Hematopoietic multipotent progenitor cell treated with erythropoietin and hydrocortisone succinate and interleukin-3 and kit ligand, for 8 days (in vitro differentiated cells): ENCODE measurements at regions not wholly inside any gene's neighbourhood (a gene's known extent, or its start where the extent isn't known, plus 50 kb on each side); places are given as distances from the start of the nearest gene placed in this dataset.
"Not testable (repeated sequence)": the region's sequence is repeated elsewhere in the genome, so short reads cannot be mapped to it uniquely, and the experiment has no call there.

Experiments used
- DNase-seq: peaks from one replicate; pipeline ENCODE4 v3.0.0-alpha.2; 2015

DNA sequence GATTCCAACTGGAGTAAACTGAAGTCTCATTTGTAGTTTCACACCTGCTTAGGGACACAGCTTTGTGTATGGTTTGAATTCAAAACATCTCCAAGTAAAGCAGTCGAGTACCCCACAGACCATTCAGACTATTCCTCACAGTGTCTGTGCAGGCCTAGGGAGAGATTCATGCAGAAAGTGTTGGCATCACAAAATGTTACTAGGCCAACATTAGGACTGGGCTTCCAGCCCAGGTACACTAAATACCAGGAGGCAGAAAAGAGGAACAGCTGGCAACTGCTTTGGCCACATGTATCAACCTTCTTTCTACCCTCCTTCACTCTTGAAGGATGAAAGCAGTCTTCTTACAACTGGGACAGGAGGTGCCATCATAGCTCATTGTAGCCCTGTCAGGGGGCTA, 270.4 kb upstream of the TMEFF2 start:
- no peak for DNase-seq

DNA sequence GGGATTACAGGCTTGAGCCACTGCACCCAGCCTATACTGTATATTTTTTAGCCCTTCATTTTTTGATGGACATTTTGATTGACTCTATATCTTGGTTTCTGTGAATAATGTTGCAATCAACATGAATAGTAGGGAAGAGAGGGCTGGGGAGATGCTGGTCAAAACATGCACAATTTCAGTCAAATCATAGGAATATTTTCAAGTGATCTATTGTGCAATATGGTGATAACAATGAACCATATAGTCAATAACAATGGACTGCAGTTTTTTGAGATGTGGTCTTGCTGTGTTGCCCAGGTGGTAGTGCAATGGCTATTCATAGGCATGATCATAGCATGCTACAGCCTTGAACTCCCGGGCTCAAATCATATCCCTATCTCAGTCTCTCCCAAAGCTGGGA, 264.7 kb upstream of the TMEFF2 start:
- DNase-seq: no peak

DNA sequence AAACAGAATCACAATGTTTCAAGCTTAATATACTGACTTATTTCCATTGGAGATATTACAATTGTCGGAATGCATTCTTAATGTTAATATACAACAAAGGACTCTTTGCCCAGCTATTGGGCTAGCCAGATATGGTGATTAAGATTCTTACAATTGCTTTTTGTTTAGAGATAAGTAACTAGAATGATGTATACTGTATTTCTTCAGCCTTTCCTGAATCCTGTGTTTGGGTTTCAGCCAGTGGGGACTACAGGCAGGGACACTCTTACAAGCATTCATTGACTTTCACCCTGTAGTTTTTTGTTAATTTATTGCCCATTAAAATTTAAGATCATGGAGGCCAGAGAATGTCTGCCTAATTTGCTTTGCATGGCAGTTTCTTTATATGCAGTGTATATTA, 254.1 kb upstream of the TMEFF2 start:
- DNase-seq: no peak

DNA sequence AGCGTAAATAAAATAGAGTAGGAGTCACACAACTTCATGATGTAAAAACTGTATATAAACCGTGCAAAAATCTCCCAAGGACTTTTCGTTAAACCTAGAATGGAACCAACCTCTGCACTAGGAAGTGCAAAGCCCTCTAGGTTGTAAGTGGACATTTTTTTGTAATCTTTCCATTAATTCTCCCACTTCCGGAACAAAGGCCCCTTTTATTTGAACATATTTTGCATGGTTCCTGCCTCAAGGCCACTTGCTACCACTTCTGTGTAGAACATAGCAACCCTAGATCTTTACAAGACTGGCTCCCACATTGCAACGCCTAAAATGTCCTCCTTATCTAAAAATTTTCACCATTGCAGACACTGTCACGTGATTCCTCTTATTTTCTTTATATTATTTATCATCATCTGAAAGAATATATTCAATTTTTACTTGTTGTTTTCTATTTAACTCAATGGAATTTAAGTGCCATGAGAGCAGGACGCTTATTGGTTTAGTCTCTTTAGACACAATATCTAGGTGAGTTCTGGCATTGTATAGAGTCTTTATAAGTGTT, 249.6 kb upstream of the TMEFF2 start:
- no peak for DNase-seq

DNA sequence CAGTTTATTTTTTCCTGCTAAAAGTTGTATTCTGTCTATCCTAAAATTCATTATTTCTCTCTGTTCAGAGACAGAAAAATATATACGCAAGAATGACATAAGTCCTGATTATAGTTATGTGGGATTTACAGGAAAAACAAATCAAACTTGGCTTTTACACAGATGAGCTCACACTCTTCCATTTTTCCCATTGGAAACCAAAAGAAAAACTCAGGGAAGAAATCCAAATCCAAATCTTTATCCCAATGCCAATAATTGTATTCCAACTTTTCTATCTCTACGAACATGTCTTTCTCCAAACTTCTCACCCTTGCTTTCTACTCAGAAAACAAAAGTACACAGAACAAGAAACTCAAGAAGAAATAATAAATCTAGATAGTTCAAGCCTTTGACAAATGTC, 249.1 kb upstream of the TMEFF2 start:
- no peak for DNase-seq

DNA sequence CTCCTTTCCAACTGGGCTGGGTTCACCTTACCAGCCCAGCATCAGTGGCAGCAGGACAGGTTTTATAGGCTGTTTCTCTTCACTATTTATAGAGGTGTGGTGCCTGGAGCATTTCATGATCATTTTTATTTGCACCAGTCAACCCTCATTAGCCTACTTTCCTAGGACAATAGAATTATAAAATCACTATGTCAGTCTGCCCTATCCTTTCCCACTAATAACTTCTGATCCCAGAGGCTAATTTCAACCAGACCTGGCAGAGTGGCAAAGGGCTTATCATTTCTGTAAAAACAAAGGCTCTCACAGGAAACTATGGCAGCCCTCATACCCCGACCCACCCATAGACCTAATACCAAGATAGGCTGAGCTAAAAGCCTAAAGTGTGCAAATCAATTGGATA, 243.5 kb upstream of the TMEFF2 start:
- DNase-seq: no peak

DNA sequence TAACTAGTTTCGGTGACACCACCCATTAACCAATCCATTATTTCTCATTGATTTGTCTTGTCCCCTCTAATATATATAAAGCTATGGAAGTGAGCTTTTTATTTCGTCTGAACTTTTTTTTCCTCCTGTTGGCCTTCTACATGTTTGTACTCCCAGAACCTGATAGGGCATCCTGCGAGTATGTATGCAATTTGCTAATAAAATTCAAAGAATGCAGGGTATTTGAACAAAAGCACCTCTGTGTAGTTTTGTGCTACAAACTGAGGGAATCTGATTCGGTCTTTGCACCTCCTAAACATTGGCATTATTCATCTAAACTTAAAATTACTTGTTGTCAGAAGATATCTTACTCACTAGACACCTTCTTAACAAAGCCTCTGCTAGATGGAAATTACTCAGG, 242.9 kb upstream of the TMEFF2 start:
- DNase-seq: no peak

DNA sequence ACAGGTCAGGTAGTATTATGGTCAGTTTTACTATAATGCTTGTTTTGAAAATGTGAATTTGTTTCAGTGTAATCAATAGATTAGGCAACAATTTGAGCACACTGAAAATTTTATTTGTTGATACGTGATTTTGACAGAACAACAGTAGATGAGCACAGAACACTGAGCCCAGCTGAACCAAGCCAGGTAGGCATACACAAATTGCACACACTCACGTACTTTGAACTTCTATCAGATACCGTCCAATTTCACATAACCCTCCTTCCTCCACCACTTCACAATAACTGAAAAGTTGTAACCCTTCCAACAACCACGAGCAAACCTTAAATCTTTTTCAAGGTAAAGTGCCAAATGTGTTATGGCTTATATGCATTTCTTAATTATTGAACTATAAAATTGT, 229.5 kb upstream of the TMEFF2 start:
- no peak for DNase-seq

DNA sequence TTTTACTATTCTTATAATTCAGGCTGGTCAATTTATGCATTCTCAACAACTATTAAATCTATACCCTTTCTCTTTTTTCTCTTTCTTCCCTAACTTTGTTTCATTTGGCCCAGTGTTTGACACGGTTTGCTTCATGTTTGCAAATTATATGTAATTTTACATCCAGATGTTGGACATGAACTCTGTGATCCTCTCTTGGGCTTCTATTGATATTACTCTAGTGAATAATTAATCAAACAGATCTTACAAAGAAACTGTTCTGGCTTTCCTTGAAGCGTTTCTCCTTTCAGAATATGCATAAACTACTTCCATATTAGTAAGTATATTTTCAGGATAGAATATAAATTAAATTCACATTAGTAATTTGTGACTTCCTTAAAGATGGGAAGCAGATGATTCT, 225.1 kb upstream of the TMEFF2 start:
- DNase-seq: no peak

DNA sequence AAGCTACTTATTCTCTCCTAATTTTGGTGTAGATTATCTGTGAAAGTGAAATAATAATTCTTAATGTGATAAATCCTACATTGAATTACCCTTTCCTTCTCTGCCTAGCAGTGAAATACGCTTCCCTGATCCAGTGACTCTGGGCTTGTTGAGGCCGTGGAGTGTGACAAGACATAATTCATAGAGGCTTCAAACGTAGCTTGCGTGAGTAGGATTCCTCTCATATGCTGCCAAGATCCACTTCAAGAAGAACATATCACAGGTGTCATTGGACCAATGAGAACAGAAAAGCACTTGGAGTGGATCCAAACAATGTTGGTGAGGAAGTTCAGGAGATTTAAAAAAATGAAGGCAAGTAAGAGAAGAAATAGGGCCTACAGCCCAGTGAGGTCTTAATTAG, 221.3 kb upstream of the TMEFF2 start:
- DNase-seq: no peak

DNA sequence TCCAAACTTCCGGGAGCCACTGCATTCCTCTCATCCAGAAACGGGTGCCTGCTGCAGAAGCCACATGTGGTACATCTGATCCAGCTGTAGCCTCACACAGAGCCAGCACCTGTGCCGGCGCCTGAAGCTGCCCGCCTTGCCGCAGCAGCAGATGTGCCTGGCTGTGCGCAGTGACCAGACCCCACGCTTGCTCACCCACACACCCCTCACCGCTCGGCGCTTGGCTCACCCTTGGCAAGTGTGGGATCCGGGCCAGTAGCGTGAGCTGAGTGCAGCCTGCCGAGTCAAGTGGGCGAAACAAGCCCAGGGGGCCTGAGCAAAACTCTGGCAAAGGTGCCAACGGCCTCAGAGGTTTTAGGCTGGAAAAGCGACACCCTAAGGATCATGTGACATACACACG, 220.1 kb upstream of the TMEFF2 start:
- no peak for DNase-seq

DNA sequence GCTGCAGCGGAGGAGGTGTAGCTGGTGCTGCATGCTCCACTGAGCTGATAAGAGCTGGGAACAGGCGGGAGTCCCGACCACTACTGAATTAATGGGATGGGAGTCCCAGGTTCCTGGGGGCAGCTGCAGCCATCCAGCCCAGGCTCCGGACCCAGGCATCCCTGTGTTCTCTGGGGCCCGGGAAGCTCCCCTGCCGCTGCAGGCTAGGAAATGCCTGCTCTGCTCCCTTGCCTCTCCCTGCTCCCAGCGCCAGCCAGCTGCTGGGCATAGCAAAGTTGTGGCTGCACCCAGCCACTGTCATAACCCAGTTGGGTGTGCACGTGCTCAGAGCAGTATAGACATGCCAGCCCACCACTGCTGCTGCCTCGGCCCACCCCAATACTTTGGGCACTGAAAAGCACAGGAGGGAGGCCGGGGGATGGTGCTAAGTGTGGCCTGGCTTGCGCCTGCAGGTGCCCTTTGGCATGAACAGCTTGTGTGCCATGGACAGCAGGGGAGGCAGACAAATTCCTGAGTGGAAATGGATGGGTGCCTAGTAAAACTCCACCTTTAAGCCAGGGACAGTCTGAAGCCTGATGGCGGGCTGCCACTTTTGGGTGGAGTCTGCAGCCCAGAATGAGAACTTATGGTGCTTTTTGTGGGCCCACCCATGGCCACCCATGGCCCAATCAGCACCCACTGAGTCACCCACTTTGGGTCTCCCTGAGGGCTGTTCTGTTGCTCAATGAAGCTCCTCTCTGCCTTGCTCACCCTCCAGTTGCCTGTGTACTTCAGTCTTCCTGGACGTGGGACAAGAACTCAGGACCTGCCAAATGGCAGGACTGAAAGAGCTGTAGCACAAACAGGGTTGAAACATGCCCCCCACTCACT, 219.3 kb upstream of the TMEFF2 start:
- no peak for DNase-seq

DNA sequence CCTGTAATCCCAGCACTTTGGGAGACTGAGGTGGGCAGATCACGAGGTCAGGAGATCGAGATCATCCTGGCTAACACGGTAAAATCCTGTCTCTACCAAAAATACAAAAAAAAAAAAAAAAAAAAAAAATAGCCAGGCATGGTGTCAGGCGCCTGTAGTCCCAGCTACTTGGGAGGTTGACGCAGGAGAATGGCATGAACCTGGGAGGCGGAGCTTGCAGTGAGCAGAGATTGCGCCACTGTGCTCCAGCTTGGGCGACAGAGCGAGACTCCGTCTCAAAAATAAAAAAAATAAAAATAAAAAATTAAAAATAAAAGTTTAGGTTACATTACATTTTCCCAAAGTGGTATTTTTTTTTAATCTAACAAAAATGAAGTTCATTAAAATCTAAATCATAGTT, 218.1 kb upstream of the TMEFF2 start:
- not testable (repeated sequence) for DNase-seq

DNA sequence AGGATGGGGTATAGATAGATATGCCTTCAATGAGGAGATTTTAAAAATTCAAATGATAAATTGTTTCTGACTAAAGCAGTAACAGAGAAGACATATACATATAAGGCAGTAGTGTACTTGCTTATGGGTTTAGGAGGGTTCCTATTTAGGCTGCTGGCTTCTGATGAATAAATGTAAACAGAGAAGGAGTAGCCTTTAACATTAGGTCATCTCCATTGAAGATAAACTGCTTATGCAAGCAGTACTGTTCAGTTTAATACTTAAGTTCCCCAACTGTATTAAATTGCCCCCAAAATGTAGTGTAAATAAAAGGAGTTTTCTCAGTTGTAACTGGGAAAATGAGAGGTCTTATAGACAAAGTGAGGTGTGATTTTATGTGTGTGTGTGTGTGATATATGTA, 217.7 kb upstream of the TMEFF2 start:
- no peak for DNase-seq

DNA sequence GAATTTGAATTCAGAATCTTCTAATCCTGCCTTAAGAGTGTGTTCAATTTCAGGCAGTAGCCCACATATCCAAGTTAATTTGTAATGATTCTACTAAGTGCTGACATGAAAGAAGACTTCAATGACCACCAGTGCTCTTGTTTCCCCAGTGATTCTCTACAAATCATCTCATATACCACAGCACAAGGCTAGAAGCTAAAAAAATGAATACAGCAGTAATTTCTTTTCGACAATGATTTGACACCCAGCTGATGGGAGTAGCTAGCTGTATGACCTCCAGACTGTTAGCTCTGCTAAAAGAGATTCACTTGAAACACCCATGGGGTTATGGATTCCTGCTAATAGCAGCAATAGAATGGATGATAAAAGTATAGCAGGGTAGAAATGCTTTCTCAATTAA, 217.0 kb upstream of the TMEFF2 start:
- no peak for DNase-seq

DNA sequence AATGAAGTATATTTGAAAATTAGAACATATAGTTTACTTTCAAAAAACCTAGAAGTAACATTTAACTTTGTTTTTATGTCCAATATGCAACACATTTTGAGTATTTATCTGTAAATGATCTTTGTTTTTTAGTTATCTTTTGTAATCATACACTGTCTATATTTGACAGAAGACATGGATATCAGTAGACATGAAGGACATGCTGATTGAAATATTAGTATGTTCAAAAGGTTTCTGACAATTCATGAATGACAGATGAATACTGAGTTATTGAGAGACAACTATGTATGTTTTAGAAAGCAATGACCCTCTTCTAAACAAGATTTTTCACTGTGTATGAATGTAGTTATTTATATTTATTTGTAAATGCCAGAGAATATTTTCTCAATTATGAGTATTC, 215.6 kb upstream of the TMEFF2 start:
- DNase-seq: no peak

DNA sequence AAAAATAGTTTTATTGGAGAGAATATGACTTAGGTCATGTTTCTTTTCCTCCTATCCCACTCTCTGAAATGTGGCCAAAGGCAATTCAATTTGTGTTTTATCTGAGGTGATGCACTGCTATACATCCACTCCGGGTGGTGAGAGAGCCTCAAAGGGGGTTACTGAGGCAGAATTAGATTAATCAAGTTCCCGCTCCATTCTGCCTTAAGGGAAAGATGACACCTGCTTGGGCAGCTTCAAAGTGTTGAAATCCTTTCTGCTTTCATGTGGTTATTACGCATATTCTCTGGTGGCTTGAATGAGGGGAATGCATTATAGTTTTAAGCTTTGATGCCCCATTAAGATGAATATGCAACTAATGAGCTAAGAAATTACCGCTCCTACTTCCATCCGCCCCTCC, 213.0 kb upstream of the TMEFF2 start:
- no peak for DNase-seq

DNA sequence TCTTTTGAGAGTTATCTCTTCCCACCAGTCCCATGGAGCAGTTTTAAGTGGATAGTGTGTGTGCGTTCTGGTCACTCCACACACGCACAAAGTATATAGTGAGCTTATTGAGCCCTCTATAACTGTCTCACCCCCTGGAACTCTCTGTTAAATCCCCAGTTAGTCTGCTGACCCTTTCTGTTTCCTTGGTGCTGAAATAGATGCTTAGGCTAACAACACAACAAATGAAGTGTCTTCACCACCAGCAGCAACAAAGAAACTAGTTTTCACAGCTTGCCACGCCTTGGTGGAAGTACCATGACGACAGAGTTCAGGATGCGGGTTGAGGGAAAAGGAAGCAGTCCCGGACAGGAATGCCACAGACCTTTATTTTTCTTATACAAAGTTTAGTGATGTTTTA, 203.5 kb upstream of the TMEFF2 start:
- no peak for DNase-seq

DNA sequence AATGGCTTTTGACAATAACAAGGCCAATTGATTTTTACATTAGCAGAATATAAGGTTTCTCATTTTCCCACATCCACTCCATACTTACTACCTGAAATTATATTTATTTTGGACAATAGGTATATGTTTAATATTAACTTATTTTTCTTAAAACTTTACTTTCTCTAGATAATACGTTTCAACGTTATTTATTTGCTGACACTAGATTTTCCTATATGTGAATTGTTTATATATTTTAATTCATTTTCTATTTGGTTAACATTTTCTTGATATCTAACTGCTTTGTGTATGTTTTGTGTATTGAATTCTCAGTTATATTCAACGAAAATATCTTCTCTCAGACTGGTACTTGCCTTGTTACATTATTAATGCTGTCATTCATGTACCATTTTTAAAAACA, 199.9 kb upstream of the TMEFF2 start:
- no peak for DNase-seq

DNA sequence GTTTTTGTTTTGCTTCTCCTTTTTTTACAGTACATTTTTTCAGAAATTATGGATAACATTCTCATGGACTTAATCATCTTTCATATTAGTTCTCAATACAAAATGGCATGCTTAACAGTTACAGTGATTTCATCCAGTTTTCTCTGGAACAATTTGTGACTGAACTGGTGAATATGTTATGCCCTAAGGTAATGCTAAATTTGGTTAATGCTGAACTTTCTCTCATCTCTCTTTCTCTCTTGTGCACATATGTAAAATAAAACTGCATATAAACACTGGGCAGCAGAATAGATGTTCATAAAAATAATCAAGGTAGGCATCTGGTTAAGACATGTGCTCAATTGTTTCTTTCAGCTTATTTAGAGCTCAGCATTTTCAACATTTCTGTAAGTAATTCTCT, 196.3 kb upstream of the TMEFF2 start:
- no peak for DNase-seq

DNA sequence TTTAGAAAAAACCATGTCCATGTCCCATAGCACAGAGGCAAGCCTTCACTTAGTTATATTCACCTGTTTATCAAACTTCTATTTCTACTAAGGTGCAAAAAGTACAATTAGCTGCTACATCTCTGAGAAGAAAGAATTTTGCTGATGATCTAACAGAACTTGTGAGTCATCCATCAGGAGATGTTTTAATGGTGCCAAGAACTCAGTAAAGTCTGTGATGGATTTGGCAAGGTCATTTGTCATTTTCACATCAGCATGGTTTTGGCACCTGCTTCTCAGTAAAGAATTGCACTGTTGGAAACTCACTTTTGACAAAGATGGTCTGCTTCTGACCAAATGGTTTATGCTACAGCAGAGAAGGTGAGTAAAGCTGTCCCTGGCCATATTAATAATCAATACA, 195.7 kb upstream of the TMEFF2 start:
- DNase-seq: no peak

DNA sequence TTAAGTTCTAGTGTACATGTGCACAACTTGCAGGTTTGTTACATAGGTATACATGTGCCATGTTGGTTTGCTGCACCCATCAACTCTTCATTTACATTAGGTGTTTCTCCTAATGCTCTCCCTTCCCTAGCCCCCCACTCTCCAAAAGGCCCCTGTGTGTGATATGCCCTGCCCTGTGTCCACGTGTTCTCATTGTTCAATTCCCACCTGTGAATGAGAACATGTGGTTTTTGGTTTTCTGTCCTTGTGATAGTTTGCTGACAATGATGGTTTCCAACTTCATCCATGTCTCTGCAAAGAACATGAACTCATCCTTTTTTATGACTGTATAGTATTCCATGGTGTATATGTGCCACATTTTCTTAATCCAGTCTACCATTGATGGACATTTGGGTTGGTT, 189.5 kb upstream of the TMEFF2 start:
- not testable (repeated sequence) for DNase-seq

DNA sequence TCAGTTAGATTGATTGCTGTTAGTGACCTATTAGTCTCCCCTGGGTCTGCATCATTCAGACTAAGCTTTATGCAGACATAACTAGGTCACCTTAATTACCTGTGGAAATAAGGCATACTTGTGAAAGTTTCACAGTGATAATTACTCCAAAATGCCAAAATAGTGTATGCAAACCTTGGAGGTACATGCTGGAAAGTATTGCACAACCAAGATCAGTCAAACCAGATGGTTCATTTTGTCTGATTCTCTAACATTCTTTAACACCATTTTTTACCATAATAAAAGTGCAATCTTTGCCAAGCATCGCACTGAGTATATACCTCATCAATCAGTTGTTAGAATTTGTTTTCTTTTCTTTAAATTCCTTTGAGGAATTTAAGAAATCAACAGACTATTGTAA, 186.3 kb upstream of the TMEFF2 start:
- no peak for DNase-seq

DNA sequence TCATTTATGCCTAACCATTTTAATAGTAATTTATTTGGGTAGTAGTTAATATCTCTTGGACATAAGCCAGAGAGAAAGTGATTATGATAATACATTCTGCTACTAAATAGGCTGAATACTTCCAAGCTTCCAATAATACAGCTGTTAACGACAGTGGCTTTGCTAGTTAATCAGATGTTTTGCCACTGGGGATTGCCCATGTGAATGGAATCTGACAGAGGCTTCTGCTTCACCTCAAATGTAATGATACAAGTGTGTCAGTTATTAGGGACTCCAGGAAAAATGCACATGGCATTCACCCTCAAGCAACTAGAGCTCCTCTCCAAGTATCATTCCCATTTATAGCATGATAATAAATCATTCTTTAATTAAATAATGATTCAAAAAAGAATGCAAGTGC, 185.0 kb upstream of the TMEFF2 start:
- DNase-seq: no peak

DNA sequence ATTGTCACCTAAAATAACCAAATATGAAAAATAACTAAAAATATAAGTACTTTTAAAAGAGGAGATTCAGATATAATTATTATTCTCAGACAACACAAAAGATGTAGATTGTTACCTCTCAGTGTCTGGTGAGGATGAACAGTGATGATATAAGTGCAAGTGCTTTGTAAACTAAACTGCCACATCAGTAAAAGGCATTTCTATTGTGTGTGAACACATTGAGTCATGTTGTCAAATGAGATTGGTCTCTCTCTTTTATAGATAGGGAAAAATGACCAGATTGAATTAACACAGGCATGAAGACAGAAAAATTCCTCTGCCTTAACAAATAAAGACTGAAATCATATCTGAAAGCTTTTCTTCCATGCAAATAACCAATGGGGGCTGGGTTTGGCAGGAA, 182.4 kb upstream of the TMEFF2 start:
- no peak for DNase-seq
